ENCODE measurements at regions not wholly inside any gene's neighbourhood (a gene's known extent, or its start where the extent isn't known, plus 50 kb on each side); places are given as distances from the start of the nearest gene placed in this dataset.

DNA sequence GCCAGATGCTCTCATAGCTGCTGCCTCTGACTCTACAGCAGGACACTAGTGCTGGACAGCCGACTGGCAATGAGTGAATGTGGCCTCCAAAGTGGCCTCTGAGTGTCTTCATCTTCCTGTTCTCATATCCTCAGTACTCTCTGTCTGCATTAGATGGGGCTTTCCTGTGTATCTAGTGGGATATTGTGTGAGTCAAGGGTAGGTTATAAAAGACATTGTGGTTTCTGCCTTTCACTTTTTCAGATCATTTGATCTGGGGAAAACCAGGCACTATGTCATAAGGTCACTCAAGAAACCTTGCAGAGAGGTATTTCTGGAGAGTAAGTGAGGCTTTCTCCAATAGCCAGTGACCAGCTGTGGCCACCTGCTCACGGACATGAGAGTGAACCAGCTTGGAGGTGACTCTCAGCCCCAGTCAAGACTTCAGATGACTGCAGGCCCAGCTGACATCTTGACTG lies 333.6 kb upstream of the NCAM1 start:
- Histone ChIP-seq H3K36me3 (ENCODE audit: control insufficient read depth in 2 of 2, extremely low read depth in 1 of 2, insufficient read depth in 2 of 2, low read length in 2 of 2) (no peaks in the 10 kb centered on the region), H3K4me3 (replicated peaks in 1 of 3; ENCODE audit: insufficient read depth in 1 of 3, low read depth in 1 of 3, low read length in 3 of 3) (no peak overlapping the region), H3K27ac (ENCODE audit: insufficient read depth, low read depth, low read length) (no peak overlapping the region), H2AFZ (ENCODE audit: low read depth, low read length) (no peak overlapping the region), H3K9ac (replicated peaks; ENCODE audit: extremely low read depth, insufficient read depth, low read length) (no peak overlapping the region), H3K4me1 (ENCODE audit: control insufficient read depth, extremely low read depth, insufficient read depth, low read length) (no peaks in the 10 kb centered on the region), H3K9me1 (replicated peaks; ENCODE audit: control insufficient read depth, extremely low read depth, insufficient read depth, low read length) (no peaks in the 10 kb centered on the region), H3K4me2 (ENCODE audit: insufficient read depth, low read length) (no peak overlapping the region), H3K27me3 (ENCODE audit: control insufficient read depth in 2 of 2, insufficient read depth in 2 of 2, low read length in 2 of 2) (no peaks in the 10 kb centered on the region), H3K9me3 (replicated peaks; ENCODE audit: control insufficient read depth, insufficient read depth, low read length) (no peaks in the 10 kb centered on the region), H3K79me2 (ENCODE audit: control insufficient read depth, insufficient read depth, low read length) (no peaks in the 10 kb centered on the region), H4K20me1 (replicated peaks; ENCODE audit: control insufficient read depth, extremely low read depth, insufficient read depth, low read length) (no peaks in the 10 kb centered on the region)
- TF ChIP-seq GATA2 (IDR thresholded peaks at IDR 0.05; ENCODE audit: insufficient read depth, insufficient read length, low read depth, low read length) (no peak), JUN (IDR thresholded peaks at IDR 0.05; ENCODE audit: borderline replicate concordance, insufficient read depth, insufficient read length, low read depth) (no peak), POLR2AphosphoS5 (IDR thresholded peaks at IDR 0.05; ENCODE audit: insufficient read depth, low read depth, low read length) (no peak), MYC (IDR thresholded peaks at IDR 0.05; ENCODE audit: low read depth, low read length) (no peak), FOS (IDR thresholded peaks at IDR 0.05; ENCODE audit: borderline replicate concordance, insufficient read depth, low read length) (no peak)
- TF ChIP-seq, protein P1, sequence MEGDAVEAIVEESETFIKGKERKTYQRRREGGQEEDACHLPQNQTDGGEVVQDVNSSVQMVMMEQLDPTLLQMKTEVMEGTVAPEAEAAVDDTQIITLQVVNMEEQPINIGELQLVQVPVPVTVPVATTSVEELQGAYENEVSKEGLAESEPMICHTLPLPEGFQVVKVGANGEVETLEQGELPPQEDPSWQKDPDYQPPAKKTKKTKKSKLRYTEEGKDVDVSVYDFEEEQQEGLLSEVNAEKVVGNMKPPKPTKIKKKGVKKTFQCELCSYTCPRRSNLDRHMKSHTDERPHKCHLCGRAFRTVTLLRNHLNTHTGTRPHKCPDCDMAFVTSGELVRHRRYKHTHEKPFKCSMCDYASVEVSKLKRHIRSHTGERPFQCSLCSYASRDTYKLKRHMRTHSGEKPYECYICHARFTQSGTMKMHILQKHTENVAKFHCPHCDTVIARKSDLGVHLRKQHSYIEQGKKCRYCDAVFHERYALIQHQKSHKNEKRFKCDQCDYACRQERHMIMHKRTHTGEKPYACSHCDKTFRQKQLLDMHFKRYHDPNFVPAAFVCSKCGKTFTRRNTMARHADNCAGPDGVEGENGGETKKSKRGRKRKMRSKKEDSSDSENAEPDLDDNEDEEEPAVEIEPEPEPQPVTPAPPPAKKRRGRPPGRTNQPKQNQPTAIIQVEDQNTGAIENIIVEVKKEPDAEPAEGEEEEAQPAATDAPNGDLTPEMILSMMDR (IDR thresholded peaks at IDR 0.05; ENCODE audit: extremely low read depth in 1 of 2, insufficient read depth in 1 of 2, low read depth in 1 of 2, low read length in 2 of 2): no peak
- TF ChIP-seq, protein P2, sequence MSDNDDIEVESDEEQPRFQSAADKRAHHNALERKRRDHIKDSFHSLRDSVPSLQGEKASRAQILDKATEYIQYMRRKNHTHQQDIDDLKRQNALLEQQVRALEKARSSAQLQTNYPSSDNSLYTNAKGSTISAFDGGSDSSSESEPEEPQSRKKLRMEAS (IDR thresholded peaks at IDR 0.05; ENCODE audit: insufficient read depth, insufficient read length): no peak
- ChIA-PET POLR2A (no interaction called here), CTCF (no interaction called here)
- BruUV-seq (replicated peaks): no TSS peak
- DNase-seq (ENCODE audit: low read depth, low spot score) (no peak), FAIRE-seq (no peak)
- intact Hi-C loops (cut with micrococcal nuclease) (no loop called here), dilution Hi-C loops (cut with MboI; ENCODE audit: extremely low pct_ligation_motif_present, low sequenced_read_pairs) (no loop called here)
